ENCODE measurements at regions not wholly inside any gene's neighbourhood (a gene's known extent, or its start where the extent isn't known, plus 50 kb on each side); places are given as distances from the start of the nearest gene placed in this dataset.

- Mint-ChIP-seq H3K36me3 (ENCODE audit: low read depth, unreplicated experiment) (no peaks in the 10 kb centered on the region), H3K27me3 (ENCODE audit: low read depth, unreplicated experiment) (peaks cover 2% of the 10 kb centered on the region)
- FAIRE-seq: no peak
Measured at GRCh38 chr2:160550048-160550447, 56.4 kb upstream of the RBMS1 start.

GRCh38 chr2:160551259-160551658 lies 57.7 kb upstream of the RBMS1 start:
- Histone ChIP-seq H3K79me2 (ENCODE audit: insufficient read depth, low read length) (no peaks in the 10 kb centered on the region), H3K4me1 (ENCODE audit: insufficient read depth, low read length) (no peaks in the 10 kb centered on the region), H3K9ac (ENCODE audit: low read length) (no peak overlapping the region), H3K4me2 (ENCODE audit: low read length) (no peak overlapping the region), H4K20me1 (ENCODE audit: insufficient read depth, low read length) (no peaks in the 10 kb centered on the region), H3K4me3 (ENCODE audit: insufficient read depth, low read depth, low read length) (no peak overlapping the region), H3K36me3 (ENCODE audit: insufficient read depth, low read length) (no peaks in the 10 kb centered on the region), H3K27ac (ENCODE audit: low read depth, low read length) (no peak overlapping the region), H2AFZ (ENCODE audit: low read depth, low read length) (no peak overlapping the region), H3K9me3 (ENCODE audit: insufficient read depth, low read depth, low read length) (no peaks in the 10 kb centered on the region), H3K27me3 (ENCODE audit: insufficient read depth, low read length) (no peaks in the 10 kb centered on the region)
- H3K36me3 Mint-ChIP-seq (ENCODE audit: low read depth, unreplicated experiment): no peaks in the 10 kb centered on the region
- no peaks in the 10 kb centered on the region for H3K9me3 Mint-ChIP-seq (ENCODE audit: unreplicated experiment)
- H3K27me3 Mint-ChIP-seq (ENCODE audit: low read depth, unreplicated experiment): peaks cover 2% of the 10 kb centered on the region
- H3K4me1 Mint-ChIP-seq (ENCODE audit: low read depth, unreplicated experiment): no peaks in the 10 kb centered on the region
- FAIRE-seq (no peak), DNase-seq (ENCODE audit: low read depth) (no peak)
- no peak overlapping the region for H3K27ac Mint-ChIP-seq (ENCODE audit: unreplicated experiment)
- H3K4me3 Mint-ChIP-seq (ENCODE audit: unreplicated experiment): no peak overlapping the region
- TF ChIP-seq CTCF (IDR thresholded peaks at IDR 0.05; ENCODE audit: insufficient read depth, low read depth, low read length): no peak
- TF ChIP-seq EZH2 (IDR thresholded peaks at IDR 0.05; ENCODE audit: insufficient read depth, low read length): no peak

More at GRCh38 chr2:160550048-160550447, 56.4 kb upstream of the RBMS1 start:
- no peak overlapping the region for H3K4me3 ChIP-seq (ENCODE audit: insufficient read depth, low read depth, low read length)
- Mint-ChIP-seq H3K4me1 (ENCODE audit: low read depth, unreplicated experiment) (no peaks in the 10 kb centered on the region), H3K27ac (ENCODE audit: unreplicated experiment) (no peak overlapping the region), H3K4me3 (ENCODE audit: unreplicated experiment) (no peak overlapping the region), H3K9me3 (ENCODE audit: unreplicated experiment) (no peaks in the 10 kb centered on the region)
- H3K27me3 ChIP-seq (ENCODE audit: insufficient read depth, low read length): no peaks in the 10 kb centered on the region
- no peak overlapping the region for H3K27ac ChIP-seq (ENCODE audit: low read depth, low read length)
- H4K20me1 ChIP-seq (ENCODE audit: insufficient read depth, low read length): no peaks in the 10 kb centered on the region
- H3K4me1 ChIP-seq (ENCODE audit: insufficient read depth, low read length): no peaks in the 10 kb centered on the region
- no peaks in the 10 kb centered on the region for H3K79me2 ChIP-seq (ENCODE audit: insufficient read depth, low read length)
- H3K36me3 ChIP-seq (ENCODE audit: insufficient read depth, low read length): no peaks in the 10 kb centered on the region
- H3K9me3 ChIP-seq (ENCODE audit: insufficient read depth, low read depth, low read length): no peaks in the 10 kb centered on the region
- H3K4me2 ChIP-seq (ENCODE audit: low read length): no peak overlapping the region
- no peak overlapping the region for H2AFZ ChIP-seq (ENCODE audit: low read depth, low read length)
- H3K9ac ChIP-seq (ENCODE audit: low read length): no peak overlapping the region
- TF ChIP-seq EZH2 (IDR thresholded peaks at IDR 0.05; ENCODE audit: insufficient read depth, low read length): no peak
- TF ChIP-seq CTCF (IDR thresholded peaks at IDR 0.05; ENCODE audit: insufficient read depth, low read depth, low read length): no peak
- DNase-seq (ENCODE audit: low read depth): no peak

DNA sequence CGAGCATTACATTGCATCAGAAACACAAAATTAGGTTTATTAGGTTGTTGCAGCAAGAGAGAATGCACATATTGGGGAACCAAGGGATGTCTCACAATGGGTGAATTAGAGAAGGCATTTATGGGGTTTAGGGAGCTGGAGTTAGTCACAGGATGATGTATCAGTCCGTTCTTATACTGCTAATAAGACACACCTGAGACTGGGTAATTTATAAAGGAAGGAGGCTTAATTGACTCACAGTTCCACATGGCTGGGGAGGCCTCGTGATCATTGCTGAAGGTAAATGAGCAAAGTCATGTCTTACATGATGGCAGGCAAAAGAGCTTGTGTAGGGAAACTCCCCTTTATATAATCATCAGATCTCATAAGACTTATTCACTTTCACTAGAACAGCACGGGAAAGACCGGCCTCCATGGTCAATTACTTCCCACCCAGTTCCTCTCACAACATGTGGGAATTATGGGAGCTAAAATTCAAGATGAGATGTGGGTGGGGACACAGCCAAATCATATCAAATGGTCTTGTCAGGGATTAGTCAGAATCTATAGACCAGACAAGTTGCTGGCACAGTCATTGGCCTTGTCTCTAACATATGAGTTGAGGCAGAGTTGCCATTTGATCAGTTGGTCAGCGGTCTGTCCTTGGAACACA lies 61.9 kb upstream of the RBMS1 start:
- Histone ChIP-seq H3K4me3 (ENCODE audit: insufficient read depth, low read depth, low read length) (no peak overlapping the region), H3K27me3 (ENCODE audit: insufficient read depth, low read length) (no peaks in the 10 kb centered on the region)
- H3K27ac Mint-ChIP-seq (ENCODE audit: unreplicated experiment): no peak overlapping the region

More for the DNA sequence above, 61.9 kb upstream of the RBMS1 start:
- Histone ChIP-seq H3K4me1 (ENCODE audit: insufficient read depth, low read length) (no peaks in the 10 kb centered on the region), H2AFZ (ENCODE audit: low read depth, low read length) (no peak overlapping the region), H3K79me2 (ENCODE audit: insufficient read depth, low read length) (no peaks in the 10 kb centered on the region), H3K36me3 (ENCODE audit: insufficient read depth, low read length) (no peaks in the 10 kb centered on the region), H3K9ac (ENCODE audit: low read length) (no peak overlapping the region), H3K9me3 (ENCODE audit: insufficient read depth, low read depth, low read length) (no peaks in the 10 kb centered on the region), H3K27ac (ENCODE audit: low read depth, low read length) (no peak overlapping the region), H4K20me1 (ENCODE audit: insufficient read depth, low read length) (no peaks in the 10 kb centered on the region), H3K4me2 (ENCODE audit: low read length) (no peak overlapping the region)
- DNase-seq (ENCODE audit: low read depth) (no peak), FAIRE-seq (no peak)
- H3K27me3 Mint-ChIP-seq (ENCODE audit: low read depth, unreplicated experiment): peaks cover 2% of the 10 kb centered on the region
- no peaks in the 10 kb centered on the region for H3K36me3 Mint-ChIP-seq (ENCODE audit: low read depth, unreplicated experiment)
- peaks cover 3% of the 10 kb centered on the region for H3K9me3 Mint-ChIP-seq (ENCODE audit: unreplicated experiment)
- no peaks in the 10 kb centered on the region for H3K4me1 Mint-ChIP-seq (ENCODE audit: low read depth, unreplicated experiment)
- TF ChIP-seq EZH2 (IDR thresholded peaks at IDR 0.05; ENCODE audit: insufficient read depth, low read length) (no peak), CTCF (IDR thresholded peaks at IDR 0.05; ENCODE audit: insufficient read depth, low read depth, low read length) (no peak)
- no peak overlapping the region for H3K4me3 Mint-ChIP-seq (ENCODE audit: unreplicated experiment)

All from astrocyte (in vitro differentiated cells and primary cell).